ENCODE measurements at regions not wholly inside any gene's neighbourhood (a gene's known extent, or its start where the extent isn't known, plus 50 kb on each side); places are given as distances from the start of the nearest gene placed in this dataset.

- H3K4me3 ChIP-seq (ENCODE audit: low read length) = no peak overlapping the region
- no peaks in the 10 kb centered on the region for H3K4me1 ChIP-seq (ENCODE audit: insufficient read depth, low read length)
- no peaks in the 10 kb centered on the region for H3K27me3 ChIP-seq (ENCODE audit: insufficient read depth, low read length)
- H2AFZ ChIP-seq (ENCODE audit: low read depth, low read length) = no peak overlapping the region
- no peaks in the 10 kb centered on the region for H3K9me3 ChIP-seq (ENCODE audit: low read length)
- H3K36me3 ChIP-seq (ENCODE audit: insufficient read depth, low read length) = no peaks in the 10 kb centered on the region
Measured at GRCh38 chr3:83048556-83048955, 1287.1 kb upstream of the GBE1 start.

- Histone ChIP-seq H3K27me3 (ENCODE audit: insufficient read depth, low read length) (no peaks in the 10 kb centered on the region), H3K36me3 (ENCODE audit: insufficient read depth, low read length) (no peaks in the 10 kb centered on the region), H3K4me3 (ENCODE audit: low read length) (no peak overlapping the region), H3K4me1 (ENCODE audit: insufficient read depth, low read length) (peaks cover 2% of the 10 kb centered on the region), H2AFZ (ENCODE audit: low read depth, low read length) (no peak overlapping the region), H3K9me3 (ENCODE audit: low read length) (no peaks in the 10 kb centered on the region)
Measured at GRCh38 chr3:83039422-83039821, 1278.0 kb upstream of the GBE1 start.

- Histone ChIP-seq H3K27me3 (ENCODE audit: insufficient read depth, low read length) (no peaks in the 10 kb centered on the region), H2AFZ (ENCODE audit: low read depth, low read length) (no peak overlapping the region), H3K4me3 (ENCODE audit: low read length) (no peak overlapping the region), H3K36me3 (ENCODE audit: insufficient read depth, low read length) (no peaks in the 10 kb centered on the region), H3K9me3 (ENCODE audit: low read length) (no peaks in the 10 kb centered on the region), H3K4me1 (ENCODE audit: insufficient read depth, low read length) (no peaks in the 10 kb centered on the region)
Measured at GRCh38 chr3:83035704-83036010, 1274.2 kb upstream of the GBE1 start.

- Histone ChIP-seq H3K9me3 (ENCODE audit: low read length) (no peaks in the 10 kb centered on the region), H2AFZ (ENCODE audit: low read depth, low read length) (no peak overlapping the region), H3K4me3 (ENCODE audit: low read length) (no peak overlapping the region), H3K36me3 (ENCODE audit: insufficient read depth, low read length) (no peaks in the 10 kb centered on the region), H3K4me1 (ENCODE audit: insufficient read depth, low read length) (no peaks in the 10 kb centered on the region), H3K27me3 (ENCODE audit: insufficient read depth, low read length) (no peaks in the 10 kb centered on the region)
Measured at GRCh38 chr3:83034806-83035703, 1273.6 kb upstream of the GBE1 start.

- Histone ChIP-seq H3K9me3 (ENCODE audit: low read length) (no peaks in the 10 kb centered on the region), H3K27me3 (ENCODE audit: insufficient read depth, low read length) (no peaks in the 10 kb centered on the region), H2AFZ (ENCODE audit: low read depth, low read length) (no peak overlapping the region), H3K36me3 (ENCODE audit: insufficient read depth, low read length) (no peaks in the 10 kb centered on the region), H3K4me1 (ENCODE audit: insufficient read depth, low read length) (no peaks in the 10 kb centered on the region), H3K4me3 (ENCODE audit: low read length) (no peak overlapping the region)
Measured at GRCh38 chr3:83033133-83033532, 1271.7 kb upstream of the GBE1 start.

- Histone ChIP-seq H3K27me3 (ENCODE audit: insufficient read depth, low read length) (no peaks in the 10 kb centered on the region), H2AFZ (ENCODE audit: low read depth, low read length) (no peak overlapping the region), H3K9me3 (ENCODE audit: low read length) (no peaks in the 10 kb centered on the region), H3K4me3 (ENCODE audit: low read length) (no peak overlapping the region), H3K4me1 (ENCODE audit: insufficient read depth, low read length) (no peaks in the 10 kb centered on the region), H3K36me3 (ENCODE audit: insufficient read depth, low read length) (no peaks in the 10 kb centered on the region)
Measured at GRCh38 chr3:83023086-83023485, 1261.6 kb upstream of the GBE1 start.

- no peaks in the 10 kb centered on the region for H3K4me1 ChIP-seq (ENCODE audit: insufficient read depth, low read length)
- H2AFZ ChIP-seq (ENCODE audit: low read depth, low read length) = no peak overlapping the region
- H3K4me3 ChIP-seq (ENCODE audit: low read length) = no peak overlapping the region
- H3K9me3 ChIP-seq (ENCODE audit: low read length) = no peaks in the 10 kb centered on the region
- H3K27me3 ChIP-seq (ENCODE audit: insufficient read depth, low read length) = no peaks in the 10 kb centered on the region
- no peaks in the 10 kb centered on the region for H3K36me3 ChIP-seq (ENCODE audit: insufficient read depth, low read length)
Measured at GRCh38 chr3:83011481-83011880, 1250.0 kb upstream of the GBE1 start.

- Histone ChIP-seq H3K4me3 (ENCODE audit: low read length) (no peak overlapping the region), H3K27me3 (ENCODE audit: insufficient read depth, low read length) (no peaks in the 10 kb centered on the region), H3K36me3 (ENCODE audit: insufficient read depth, low read length) (no peaks in the 10 kb centered on the region), H2AFZ (ENCODE audit: low read depth, low read length) (no peak overlapping the region), H3K9me3 (ENCODE audit: low read length) (no peaks in the 10 kb centered on the region), H3K4me1 (ENCODE audit: insufficient read depth, low read length) (no peaks in the 10 kb centered on the region)
Measured at GRCh38 chr3:83003917-83004316, 1242.5 kb upstream of the GBE1 start.

- Histone ChIP-seq H2AFZ (ENCODE audit: low read depth, low read length) (no peak overlapping the region), H3K36me3 (ENCODE audit: insufficient read depth, low read length) (no peaks in the 10 kb centered on the region), H3K27me3 (ENCODE audit: insufficient read depth, low read length) (no peaks in the 10 kb centered on the region), H3K4me1 (ENCODE audit: insufficient read depth, low read length) (no peaks in the 10 kb centered on the region), H3K9me3 (ENCODE audit: low read length) (no peaks in the 10 kb centered on the region), H3K4me3 (ENCODE audit: low read length) (no peak overlapping the region)
Measured at GRCh38 chr3:83002869-83003445, 1241.5 kb upstream of the GBE1 start.

- Histone ChIP-seq H3K27me3 (ENCODE audit: insufficient read depth, low read length) (no peaks in the 10 kb centered on the region), H2AFZ (ENCODE audit: low read depth, low read length) (no peak overlapping the region), H3K4me1 (ENCODE audit: insufficient read depth, low read length) (no peaks in the 10 kb centered on the region), H3K36me3 (ENCODE audit: insufficient read depth, low read length) (no peaks in the 10 kb centered on the region), H3K4me3 (ENCODE audit: low read length) (no peak overlapping the region), H3K9me3 (ENCODE audit: low read length) (no peaks in the 10 kb centered on the region)
Measured at GRCh38 chr3:82999777-83000176, 1238.3 kb upstream of the GBE1 start.

GRCh38 chr3:82978368-82978767, 1216.9 kb upstream of the GBE1 start:
- H3K4me3 ChIP-seq (ENCODE audit: low read length) = no peak overlapping the region

GRCh38 chr3:82977871-82978270, 1216.4 kb upstream of the GBE1 start:
- no peak overlapping the region for H3K4me3 ChIP-seq (ENCODE audit: low read length)
- H3K4me1 ChIP-seq (ENCODE audit: insufficient read depth, low read length) = peaks cover 3% of the 10 kb centered on the region
- no peak overlapping the region for H2AFZ ChIP-seq (ENCODE audit: low read depth, low read length)
- no peaks in the 10 kb centered on the region for H3K9me3 ChIP-seq (ENCODE audit: low read length)
- no peaks in the 10 kb centered on the region for H3K27me3 ChIP-seq (ENCODE audit: insufficient read depth, low read length)
- H3K36me3 ChIP-seq (ENCODE audit: insufficient read depth, low read length) = no peaks in the 10 kb centered on the region

More at GRCh38 chr3:82978368-82978767, 1216.9 kb upstream of the GBE1 start:
- Histone ChIP-seq H3K27me3 (ENCODE audit: insufficient read depth, low read length) (no peaks in the 10 kb centered on the region), H3K4me1 (ENCODE audit: insufficient read depth, low read length) (peaks cover 3% of the 10 kb centered on the region), H3K9me3 (ENCODE audit: low read length) (no peaks in the 10 kb centered on the region), H3K36me3 (ENCODE audit: insufficient read depth, low read length) (no peaks in the 10 kb centered on the region), H2AFZ (ENCODE audit: low read depth, low read length) (no peak overlapping the region)

- Histone ChIP-seq H3K4me3 (ENCODE audit: low read length) (no peak overlapping the region), H3K9me3 (ENCODE audit: low read length) (no peaks in the 10 kb centered on the region), H3K4me1 (ENCODE audit: insufficient read depth, low read length) (peaks cover 3% of the 10 kb centered on the region), H3K27me3 (ENCODE audit: insufficient read depth, low read length) (no peaks in the 10 kb centered on the region), H2AFZ (ENCODE audit: low read depth, low read length) (no peak overlapping the region), H3K36me3 (ENCODE audit: insufficient read depth, low read length) (no peaks in the 10 kb centered on the region)
Measured at GRCh38 chr3:82973791-82974190, 1212.3 kb upstream of the GBE1 start.

- H3K4me1 ChIP-seq (ENCODE audit: insufficient read depth, low read length) = no peaks in the 10 kb centered on the region
- H3K27me3 ChIP-seq (ENCODE audit: insufficient read depth, low read length) = no peaks in the 10 kb centered on the region
- H3K9me3 ChIP-seq (ENCODE audit: low read length) = no peaks in the 10 kb centered on the region
- no peak overlapping the region for H2AFZ ChIP-seq (ENCODE audit: low read depth, low read length)
- no peak overlapping the region for H3K4me3 ChIP-seq (ENCODE audit: low read length)
- H3K36me3 ChIP-seq (ENCODE audit: insufficient read depth, low read length) = no peaks in the 10 kb centered on the region
Measured at GRCh38 chr3:82960379-82960778, 1198.9 kb upstream of the GBE1 start.
